ENCODE measurements at regions not wholly inside any gene's neighbourhood (a gene's known extent, or its start where the extent isn't known, plus 50 kb on each side); places are given as distances from the start of the nearest gene placed in this dataset.
"Not testable (repeated sequence)": the region's sequence is repeated elsewhere in the genome, so short reads cannot be mapped to it uniquely, and the experiment has no call there.

DNA sequence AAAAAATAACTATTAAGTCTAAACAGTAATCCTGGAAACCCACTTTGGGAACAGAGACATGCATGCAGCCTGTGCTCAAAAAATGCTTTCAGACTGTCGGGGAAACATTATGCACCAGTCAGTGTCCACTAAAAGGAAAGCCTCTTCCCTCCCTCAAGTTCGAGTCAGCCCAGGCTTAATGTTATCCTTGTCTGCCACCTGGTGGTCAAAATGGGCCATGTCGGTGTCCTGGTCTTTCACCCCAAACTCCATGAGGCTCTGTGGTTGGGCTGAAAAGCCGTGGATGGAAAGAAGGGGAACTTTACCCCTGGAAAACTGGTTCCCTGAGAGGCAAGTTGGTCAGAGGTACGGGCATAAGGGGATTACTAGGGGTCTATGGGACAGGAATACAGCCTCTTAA is 88.4 kb upstream of the ZNF492 start:
- intact Hi-C loops (cut with DNase I), result no loop called here
- peak; percentile 8 to 87 (median 62) for DNase-seq

DNA sequence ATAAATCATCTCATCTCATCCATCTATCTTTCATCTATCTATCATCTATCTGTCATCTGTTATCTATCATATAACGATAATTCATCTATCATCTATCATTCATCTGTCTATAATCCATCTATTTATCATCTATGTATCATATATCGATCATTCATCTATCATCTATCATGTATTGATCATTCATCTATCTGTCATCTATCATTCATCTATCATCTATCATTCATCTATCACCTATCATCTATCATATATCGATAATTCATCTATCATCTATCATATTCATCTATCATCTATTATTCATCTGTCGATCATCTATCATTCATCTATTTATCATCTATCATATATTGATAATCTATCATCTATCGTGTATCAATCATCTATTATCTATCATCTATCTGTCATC is 100.4 kb upstream of the ZNF492 start:
- intact Hi-C loops (cut with DNase I), result no loop called here
- no peak for DNase-seq

DNA sequence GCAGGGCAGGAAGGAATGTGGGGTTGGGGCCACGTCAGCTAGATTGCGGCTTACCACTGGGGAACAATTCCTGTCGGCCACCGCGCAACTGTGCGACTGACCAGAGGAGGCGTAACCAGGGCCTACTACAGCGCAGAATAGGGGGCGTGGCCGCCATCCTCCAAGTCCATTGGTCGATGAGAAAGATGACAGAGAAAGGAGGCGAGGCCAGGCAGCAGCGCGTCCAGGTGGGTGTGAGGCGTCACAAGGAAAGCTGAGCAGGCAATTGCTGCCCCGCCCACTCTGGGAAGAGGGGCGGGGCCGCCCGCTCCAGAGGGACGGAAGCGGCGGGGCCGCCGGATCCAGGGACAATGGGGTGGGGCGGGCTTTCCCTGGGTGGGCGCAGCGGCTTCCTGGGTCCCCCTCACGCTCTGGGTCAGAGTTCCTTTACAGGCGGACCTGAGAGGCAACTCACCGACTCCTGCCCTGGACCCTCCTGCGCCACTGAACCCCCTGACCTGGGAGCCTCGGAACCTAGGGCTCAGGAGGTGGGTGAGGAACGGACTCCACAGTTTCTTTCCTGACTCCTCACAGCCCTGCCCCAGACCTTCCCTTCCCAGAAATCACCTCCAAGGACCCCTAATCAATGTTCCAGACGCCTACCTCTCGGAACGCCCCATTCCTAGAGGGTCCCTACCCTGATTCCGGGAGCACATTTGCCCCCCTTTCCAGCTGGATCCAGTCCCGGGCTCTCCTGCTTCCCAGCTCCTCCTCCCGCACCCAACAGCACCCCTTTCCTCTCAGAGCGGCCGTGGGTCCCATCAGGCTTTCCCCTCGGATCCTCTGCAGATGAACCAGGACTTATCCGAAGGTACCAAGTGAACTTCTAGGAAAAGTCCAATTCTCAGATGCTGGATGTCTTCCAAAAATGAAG is 101.5 kb upstream of the ZNF492 start:
- intact Hi-C loops (cut with DNase I), result no loop called here
- DNase-seq, result peak; percentile 11 to 88 (median 76)

DNA sequence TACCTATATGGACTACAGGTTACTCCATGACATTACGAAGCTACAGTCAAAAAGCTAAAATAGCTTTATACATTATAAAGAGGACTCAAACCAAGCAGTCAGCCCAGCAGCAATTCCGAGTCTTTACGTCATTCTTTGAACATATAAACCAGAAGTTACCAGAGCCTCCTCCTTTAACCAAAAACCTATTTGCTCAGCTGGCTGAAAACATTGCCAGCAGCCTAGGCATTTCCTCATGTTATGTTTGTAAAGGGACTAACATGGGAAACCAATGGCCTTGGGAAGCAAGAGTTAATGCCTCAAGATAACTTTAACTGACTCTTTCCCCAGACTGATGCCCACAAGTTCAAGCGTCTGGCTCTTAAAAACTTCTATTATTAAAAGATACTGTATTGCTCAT is 104.1 kb upstream of the ZNF492 start:
- DNase-seq, result no peak
- intact Hi-C loops (cut with DNase I), result no loop called here

DNA sequence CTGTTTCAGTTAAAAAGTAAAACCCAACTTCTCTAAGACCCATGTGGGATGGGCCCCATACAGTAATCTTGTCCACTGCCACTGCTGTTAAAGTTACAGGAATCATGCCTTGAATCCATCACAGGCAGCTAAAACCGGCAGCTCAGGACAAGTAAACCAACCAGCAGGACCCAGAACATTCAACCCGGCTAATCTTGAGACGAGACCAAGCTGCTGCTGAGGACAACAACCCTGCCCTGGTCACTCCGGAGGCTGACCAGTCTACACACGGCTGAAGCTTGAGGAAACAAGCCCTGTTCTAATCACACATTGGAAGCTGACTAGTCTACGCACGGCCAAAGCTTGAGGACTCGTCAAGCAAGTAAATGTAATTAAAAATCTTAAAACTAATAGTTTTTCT is 105.2 kb upstream of the ZNF492 start:
- no peak for DNase-seq
- intact Hi-C loops (cut with DNase I), result no loop called here

DNA sequence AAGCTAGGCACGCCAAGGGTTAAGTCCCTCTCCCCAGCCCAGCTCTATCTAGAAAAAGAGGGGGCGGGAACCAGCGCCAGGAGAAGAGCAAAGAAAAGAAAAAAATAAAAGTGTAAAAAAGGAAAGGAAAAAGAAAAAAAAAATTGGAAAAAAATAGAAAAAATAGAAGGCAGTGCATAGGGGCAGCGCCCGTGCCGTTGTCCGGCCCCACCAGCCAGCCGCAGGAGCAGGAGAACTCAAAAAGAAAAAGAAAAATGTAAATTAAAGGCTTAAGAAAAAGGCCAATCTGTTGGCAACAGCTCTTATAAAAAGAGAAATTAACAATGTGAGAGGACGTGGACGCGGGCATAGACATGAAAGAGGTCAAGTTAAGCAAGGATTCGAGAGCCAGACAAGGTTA is 105.4 kb upstream of the ZNF98 start:
- no peak for DNase-seq

DNA sequence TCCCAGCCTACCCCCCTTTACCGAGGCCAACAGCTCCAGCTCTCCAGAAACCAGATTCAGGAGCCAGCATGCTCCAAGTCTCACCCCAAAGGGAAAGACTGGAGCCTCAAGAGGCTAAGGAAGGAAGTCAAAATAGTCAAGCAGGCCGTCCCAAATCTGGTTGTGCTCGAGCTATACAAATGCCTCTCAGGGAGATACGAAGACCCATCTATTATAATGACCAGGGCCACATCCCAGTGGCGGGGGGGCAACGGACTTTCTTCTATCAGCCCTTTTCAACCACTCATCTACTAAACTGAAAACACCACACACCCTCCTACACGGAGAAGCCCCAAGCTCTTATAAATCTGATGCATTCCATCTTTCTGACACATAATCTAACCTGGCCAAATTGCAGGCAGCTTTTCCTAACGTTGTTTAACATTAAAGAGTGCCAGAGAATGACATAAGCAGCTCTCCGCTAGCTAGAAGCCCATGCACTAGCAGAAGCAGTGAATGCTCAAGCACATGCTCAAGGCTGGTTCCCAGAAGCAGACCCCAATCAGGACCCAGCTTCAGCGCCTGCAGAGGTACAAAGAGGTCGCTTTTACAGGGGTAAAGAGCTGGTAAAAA is 104.6 kb upstream of the ZNF98 start:
- intact Hi-C loops (cut with DNase I), result no loop called here
- DNase-seq, result no peak

More for the DNA sequence above, 105.4 kb upstream of the ZNF98 start:
- intact Hi-C loops (cut with DNase I), result no loop called here

DNA sequence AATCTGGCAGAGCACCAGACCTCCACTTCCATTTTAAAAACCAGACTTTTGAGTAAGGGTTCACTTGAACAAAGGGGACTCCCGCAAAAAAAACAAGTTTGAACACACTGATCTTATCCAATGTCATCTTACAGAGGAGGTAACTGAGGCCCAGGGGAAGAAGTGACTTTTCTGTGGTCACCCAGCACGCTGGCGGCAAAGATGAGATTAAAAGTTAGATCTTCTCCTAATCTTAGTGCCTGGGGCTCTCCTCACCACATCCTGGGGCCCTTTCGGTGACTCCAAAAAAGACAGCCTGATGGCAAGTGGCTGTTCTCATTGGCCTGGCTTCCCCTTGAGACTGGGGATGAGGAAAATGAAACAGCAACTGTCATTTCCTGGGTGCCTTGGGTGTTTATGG is 101.8 kb upstream of the ZNF98 start:
- DNase-seq, result no peak
- intact Hi-C loops (cut with DNase I), result no loop called here

DNA sequence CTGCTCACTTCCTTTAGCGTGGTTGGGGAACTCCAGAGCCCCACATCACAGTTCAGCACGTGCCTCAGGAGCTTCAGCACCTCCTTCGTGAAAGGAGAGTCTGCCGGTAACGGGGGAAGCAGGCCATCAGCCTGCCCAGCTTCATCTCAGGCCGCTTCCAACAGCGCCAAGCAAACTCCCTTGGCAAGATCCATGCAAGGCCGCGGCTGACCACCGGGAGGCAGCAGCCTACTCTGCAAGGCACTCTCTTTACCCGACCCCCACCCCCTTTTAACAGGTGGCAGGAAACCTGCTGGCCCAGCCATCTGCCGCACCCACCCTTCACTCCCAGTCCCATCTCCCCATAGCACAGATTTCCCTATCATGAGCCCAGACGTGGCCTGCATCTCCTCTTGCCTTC is 97.4 kb upstream of the ZNF98 start:
- DNase-seq; intact Hi-C loops (cut with DNase I): not testable (repeated sequence)

DNA sequence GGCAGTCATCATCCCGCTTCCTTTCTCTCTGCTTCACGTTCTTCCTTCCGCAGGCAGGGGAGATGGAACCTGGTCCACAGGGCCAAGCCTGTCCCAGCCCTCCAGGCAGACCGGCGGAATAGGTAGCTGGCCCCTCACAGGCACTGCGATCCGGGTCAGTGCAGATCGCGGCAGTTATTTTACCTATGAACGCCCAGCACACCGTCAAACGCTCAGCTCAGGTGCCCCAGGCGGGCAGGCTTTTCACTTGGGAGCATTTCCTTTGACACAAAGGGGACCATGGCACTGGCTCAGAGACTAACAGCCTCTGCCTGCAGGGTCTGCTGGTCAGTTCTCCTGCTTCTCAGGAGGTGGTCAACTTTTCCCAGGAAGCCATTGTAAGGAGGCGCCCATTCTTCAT is 97.0 kb upstream of the ZNF98 start:
- intact Hi-C loops (cut with DNase I), result no loop called here
- no peak for DNase-seq

DNA sequence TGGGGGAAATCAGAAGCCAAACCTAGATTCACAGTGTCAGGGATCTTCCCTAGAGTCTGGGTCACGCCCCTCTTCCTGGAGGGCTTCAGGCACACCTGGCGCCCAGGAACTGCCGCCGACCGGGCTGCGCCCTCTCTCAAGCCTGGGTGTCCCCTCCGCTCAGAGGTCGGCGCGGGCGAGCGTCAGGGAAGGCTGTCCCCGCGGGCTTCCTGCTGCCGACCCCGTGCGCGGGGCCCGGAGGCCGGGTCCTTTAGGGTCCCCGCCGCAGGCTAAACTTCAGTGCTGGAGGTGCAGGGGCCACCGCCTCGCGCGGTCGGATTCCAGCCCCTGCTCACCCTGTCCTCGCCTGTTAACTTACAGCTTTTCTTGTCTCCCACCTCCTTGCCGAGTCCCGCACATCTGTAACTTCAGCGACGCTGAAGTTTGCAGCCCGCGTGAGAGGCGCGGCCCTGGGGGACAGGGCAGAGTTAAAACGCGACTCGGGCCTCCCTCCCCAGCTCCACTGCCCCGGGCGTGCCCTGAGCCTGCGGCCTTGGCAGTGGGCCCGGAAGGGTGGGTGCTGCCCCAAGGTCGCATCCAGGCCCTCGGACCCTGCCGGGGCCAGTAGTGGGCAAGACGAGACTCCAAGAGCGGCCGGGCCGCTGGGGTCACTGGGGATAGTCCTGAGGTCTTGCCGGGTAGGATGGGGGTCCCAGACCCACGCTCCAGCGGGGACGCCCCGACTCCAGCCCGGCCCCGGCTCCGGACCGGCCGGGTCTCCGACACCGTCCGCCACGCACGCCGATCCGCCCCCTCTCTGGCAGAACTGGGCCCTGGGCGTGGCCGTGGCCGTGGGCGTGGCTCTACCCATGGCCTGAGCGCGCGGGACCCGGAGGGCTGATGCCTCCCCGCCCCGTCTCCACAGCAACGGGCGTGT is 95.6 kb upstream of the ZNF98 start:
- intact Hi-C loops (cut with DNase I), result no loop called here

DNA sequence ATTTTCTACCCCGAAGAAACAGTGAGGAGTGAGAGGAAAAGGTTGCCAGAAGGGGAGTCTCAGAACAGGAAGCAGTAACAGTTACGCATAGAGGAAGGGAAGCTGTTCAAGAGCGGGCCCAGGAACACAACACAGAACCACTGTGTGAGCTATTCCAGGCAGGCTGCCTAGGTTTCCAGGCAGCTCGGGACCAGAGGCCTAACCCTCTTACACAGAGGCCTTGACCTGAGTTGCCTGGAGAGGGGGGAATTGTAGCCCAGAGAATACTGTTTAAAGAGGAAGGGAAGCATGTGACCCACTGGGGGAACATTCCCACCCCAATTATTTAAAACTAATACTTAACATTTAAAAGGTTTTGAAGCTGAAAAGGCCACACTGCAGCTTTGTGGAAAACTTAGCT is 93.3 kb upstream of the ZNF98 start:
- intact Hi-C loops (cut with DNase I), result no loop called here
- DNase-seq, result peak in 22 of 42 donors; percentile 4 to 72 (median 36)

More for the DNA sequence above, 95.6 kb upstream of the ZNF98 start:
- DNase-seq, result no peak

DNA sequence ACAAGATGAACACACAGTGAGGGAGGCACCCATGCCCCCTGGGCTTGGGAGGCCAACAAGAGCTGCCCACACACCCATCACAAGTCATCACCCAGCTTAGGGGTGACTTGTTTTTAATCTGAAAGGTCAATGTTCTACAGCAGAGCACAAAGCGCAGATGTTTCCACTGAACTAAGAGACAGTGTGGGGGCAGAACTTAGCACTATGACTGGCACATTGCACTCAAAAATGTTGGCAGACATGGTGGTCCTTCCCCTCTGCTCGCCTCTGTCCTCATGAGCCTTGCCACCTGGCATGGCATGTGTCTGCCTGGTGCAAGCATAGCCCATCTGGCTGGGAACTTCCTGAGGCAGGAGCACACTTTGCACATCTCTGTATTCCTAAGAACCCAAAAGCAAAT is 81.4 kb upstream of the ZNF98 start:
- DNase-seq, result no peak
- intact Hi-C loops (cut with DNase I), result no loop called here

DNA sequence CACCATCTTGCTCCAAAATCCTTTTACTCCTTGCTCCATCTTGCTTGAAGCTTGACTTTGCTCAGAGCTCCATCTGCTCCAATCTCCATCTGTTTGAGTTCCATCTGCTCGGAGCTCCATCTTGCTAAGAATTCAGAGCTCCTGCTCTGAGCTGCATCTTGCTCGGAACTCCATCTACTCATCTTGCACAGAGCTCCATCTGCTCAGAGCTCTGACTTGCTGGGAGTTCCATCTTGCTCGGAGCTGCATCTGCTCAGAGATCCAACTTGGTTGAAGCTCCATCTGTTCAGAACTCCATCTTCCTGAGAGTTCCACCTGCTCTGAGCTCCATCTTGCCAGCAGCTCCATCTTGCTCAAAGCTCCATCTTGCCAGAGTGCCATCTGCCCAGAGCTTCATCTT is 80.6 kb upstream of the ZNF98 start:
- no peak for DNase-seq
- intact Hi-C loops (cut with DNase I), result no loop called here

DNA sequence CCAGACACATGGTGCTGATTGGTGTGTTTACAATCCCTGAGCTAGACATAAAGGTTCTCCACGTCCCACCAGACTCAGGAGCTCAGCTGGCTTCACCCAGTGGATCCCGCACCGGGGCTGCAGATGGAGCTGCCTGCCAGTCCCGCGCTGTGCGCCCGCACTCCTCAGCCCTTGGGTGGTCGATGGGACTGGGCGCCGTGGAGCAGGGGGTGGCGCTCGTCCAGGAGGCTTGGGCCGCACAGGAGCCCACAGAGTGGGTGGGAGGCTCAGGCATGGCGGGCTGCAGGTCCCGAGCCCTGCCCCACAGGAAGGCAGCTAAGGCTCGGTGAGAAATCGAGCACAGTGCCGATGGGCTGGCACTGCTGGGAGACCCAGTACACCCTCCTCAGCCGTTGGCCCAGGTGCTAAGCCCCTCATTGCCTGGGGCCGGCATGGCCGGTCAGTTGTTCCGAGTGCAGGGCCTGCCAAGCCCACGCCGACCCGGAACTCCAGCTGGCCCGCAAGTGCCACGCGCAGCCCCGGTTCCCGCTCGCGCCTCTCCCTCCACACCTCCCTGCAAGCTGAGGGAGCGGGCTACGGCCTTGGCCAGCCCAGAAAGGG is 76.8 kb upstream of the ZNF98 start:
- DNase-seq; intact Hi-C loops (cut with DNase I): not testable (repeated sequence)

DNA sequence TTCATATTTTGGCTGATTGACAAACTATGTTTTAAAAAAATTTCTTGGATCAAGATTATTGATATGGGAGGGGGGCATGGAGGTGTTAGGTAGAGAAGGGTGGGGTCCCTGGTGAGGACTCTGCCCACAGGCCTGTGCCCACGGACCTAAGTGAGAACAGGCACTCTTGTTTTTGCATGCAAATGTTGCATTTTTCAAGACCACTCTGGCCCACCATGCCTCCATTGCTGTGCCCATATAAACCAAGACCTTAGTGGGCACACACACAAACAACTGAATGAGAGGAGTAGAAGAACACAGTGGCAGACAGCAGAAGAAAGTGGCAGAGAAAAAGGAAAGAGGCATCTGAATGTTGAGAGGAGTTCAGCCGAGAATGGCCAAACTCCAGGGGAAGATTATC is 69.6 kb upstream of the ZNF98 start:
- DNase-seq, result no peak
- intact Hi-C loops (cut with DNase I), result no loop called here

DNA sequence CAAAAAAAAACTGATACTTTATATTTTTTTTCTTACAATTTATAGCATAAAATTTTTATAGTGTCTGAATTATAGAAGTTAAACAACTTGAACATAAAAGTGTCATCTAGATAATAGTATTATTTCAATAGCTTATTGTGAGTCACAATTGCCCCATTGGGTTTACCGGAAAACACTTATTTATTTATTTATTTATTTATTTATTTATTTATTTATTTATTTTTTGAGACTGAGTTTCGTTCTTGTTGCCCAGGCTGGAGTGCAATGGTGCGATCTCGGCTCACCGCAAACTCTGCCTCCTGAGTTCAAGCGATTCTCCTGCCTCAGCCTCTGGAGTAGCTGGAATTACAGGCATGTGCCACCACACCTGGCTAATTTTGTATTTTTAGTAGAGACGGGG is 61.4 kb upstream of the ZNF98 start:
- DNase-seq; intact Hi-C loops (cut with DNase I): not testable (repeated sequence)

DNA sequence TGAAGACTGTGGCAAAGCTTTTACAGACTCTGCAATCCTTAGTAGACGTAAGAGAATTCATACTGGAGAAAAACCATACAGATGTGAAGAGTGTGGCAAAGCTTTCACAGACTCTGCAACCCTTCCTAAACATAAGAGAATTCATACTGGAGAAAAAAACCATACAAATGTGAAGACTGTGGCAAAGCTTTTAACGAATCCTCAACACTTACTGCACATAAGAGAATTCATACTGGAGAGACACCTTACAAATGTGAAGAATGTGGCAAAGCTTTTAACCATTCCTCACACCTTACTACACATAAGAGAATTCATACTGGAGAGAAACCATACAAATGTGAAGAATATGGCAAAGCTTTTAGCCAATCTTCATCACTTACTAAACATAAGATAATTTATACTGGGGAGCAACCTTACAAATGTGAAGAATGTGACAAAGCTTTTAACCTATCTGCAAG is 50.1 kb upstream of the ZNF98 start:
- DNase-seq, result no peak
- intact Hi-C loops (cut with DNase I), result no loop called here
